ENCODE measurements at regions not wholly inside any gene's neighbourhood (a gene's known extent, or its start where the extent isn't known, plus 50 kb on each side); places are given as distances from the start of the nearest gene placed in this dataset.

DNA sequence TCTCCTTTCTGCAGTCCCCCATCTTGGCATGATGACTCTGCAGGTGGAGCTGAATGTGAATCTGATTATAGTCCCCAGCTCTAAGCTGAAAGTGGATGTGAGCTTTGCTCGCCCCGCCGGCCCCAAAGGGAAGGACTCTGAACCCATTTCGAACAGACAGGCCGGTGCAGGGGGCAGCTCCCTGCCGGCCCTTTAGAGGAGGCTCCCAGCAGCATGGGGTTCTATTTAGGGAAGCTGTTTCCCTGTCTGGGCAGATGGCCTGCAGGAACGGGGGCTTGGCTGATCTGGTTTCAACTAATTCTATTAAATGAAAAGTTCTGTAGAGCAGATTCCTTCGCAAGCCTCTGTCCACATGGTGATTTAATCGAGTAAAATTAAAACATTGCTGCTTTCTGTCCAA is 104.8 kb upstream of the MSX1 start:
- no peak for TF ChIP-seq ZNF274 (IDR thresholded peaks at IDR 0.05; ENCODE audit: low read depth, low read length)
- TF ChIP-seq YY1 (IDR thresholded peaks at IDR 0.05; ENCODE audit: insufficient read depth, insufficient read length), result no peak
